ENCODE measurements at regions not wholly inside any gene's neighbourhood (a gene's known extent, or its start where the extent isn't known, plus 50 kb on each side); places are given as distances from the start of the nearest gene placed in this dataset.

- DNase-seq = no peak
- intact Hi-C loops (cut with DNase I) = no loop called here
Measured at GRCh38 chr4:185914583-185915199, 102.7 kb upstream of the SORBS2 start.

GRCh38 chr4:185915271-185915670, 103.3 kb upstream of the SORBS2 start:
- DNase-seq (no peak), ATAC-seq (no peak)
- no peak overlapping the region for H3K4me3 ChIP-seq

More at GRCh38 chr4:185914583-185915199, 102.7 kb upstream of the SORBS2 start:
- no peaks in the 10 kb centered on the region for H3K4me1 ChIP-seq
- no peaks in the 10 kb centered on the region for H3K9me3 ChIP-seq
- no peak overlapping the region for H3K27ac ChIP-seq
- no peak overlapping the region for H3K4me3 ChIP-seq
- ATAC-seq = no peak
- TF ChIP-seq, protein P1, sequence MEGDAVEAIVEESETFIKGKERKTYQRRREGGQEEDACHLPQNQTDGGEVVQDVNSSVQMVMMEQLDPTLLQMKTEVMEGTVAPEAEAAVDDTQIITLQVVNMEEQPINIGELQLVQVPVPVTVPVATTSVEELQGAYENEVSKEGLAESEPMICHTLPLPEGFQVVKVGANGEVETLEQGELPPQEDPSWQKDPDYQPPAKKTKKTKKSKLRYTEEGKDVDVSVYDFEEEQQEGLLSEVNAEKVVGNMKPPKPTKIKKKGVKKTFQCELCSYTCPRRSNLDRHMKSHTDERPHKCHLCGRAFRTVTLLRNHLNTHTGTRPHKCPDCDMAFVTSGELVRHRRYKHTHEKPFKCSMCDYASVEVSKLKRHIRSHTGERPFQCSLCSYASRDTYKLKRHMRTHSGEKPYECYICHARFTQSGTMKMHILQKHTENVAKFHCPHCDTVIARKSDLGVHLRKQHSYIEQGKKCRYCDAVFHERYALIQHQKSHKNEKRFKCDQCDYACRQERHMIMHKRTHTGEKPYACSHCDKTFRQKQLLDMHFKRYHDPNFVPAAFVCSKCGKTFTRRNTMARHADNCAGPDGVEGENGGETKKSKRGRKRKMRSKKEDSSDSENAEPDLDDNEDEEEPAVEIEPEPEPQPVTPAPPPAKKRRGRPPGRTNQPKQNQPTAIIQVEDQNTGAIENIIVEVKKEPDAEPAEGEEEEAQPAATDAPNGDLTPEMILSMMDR (IDR thresholded peaks at IDR 0.05) = no peak
- H3K36me3 ChIP-seq = no peaks in the 10 kb centered on the region
- no peaks in the 10 kb centered on the region for H3K27me3 ChIP-seq

GRCh38 chr4:185915817-185916216, 103.8 kb upstream of the SORBS2 start:
- intact Hi-C loops (cut with DNase I) = no loop called here
- Histone ChIP-seq H3K27ac (no peak overlapping the region), H3K4me3 (no peak overlapping the region), H3K4me1 (no peaks in the 10 kb centered on the region), H3K9me3 (no peaks in the 10 kb centered on the region), H3K36me3 (no peaks in the 10 kb centered on the region), H3K27me3 (no peaks in the 10 kb centered on the region)
- TF ChIP-seq, protein P1 (IDR thresholded peaks at IDR 0.05) = no peak
- no peak for DNase-seq
- ATAC-seq = no peak

More at GRCh38 chr4:185915271-185915670, 103.3 kb upstream of the SORBS2 start:
- Histone ChIP-seq H3K4me1 (no peaks in the 10 kb centered on the region), H3K9me3 (no peaks in the 10 kb centered on the region), H3K27me3 (no peaks in the 10 kb centered on the region), H3K36me3 (no peaks in the 10 kb centered on the region), H3K27ac (no peak overlapping the region)
- intact Hi-C loops (cut with DNase I) = no loop called here
- TF ChIP-seq, protein P1 (IDR thresholded peaks at IDR 0.05) = no peak

DNA sequence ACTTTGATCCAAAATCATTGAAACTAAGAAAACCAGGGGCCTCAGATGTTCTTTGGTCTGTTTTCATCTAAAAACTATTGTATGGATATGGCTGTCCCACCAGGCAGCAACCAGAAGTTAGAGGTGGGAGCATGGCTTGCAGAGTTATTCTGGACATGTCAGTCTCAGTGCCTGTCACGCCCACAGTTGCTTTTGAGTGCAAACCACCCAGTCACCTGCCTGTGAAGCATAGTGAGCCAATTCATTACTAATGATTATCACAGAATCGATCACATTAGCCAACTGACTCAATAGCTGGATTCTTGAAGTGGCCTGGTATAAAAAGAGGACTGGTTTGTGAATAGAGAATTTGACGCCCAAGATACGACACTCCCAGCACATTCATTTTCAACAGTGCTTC, 104.2 kb upstream of the SORBS2 start:
- no peaks in the 10 kb centered on the region for H3K36me3 ChIP-seq
- H3K4me1 ChIP-seq = no peaks in the 10 kb centered on the region
- ATAC-seq = no peak
- no peak overlapping the region for H3K27ac ChIP-seq
- DNase-seq = no peak
- TF ChIP-seq, protein P1 (IDR thresholded peaks at IDR 0.05) = no peak
- H3K27me3 ChIP-seq = no peaks in the 10 kb centered on the region
- no peaks in the 10 kb centered on the region for H3K9me3 ChIP-seq
- H3K4me3 ChIP-seq = no peak overlapping the region
- intact Hi-C loops (cut with DNase I) = no loop called here

DNA sequence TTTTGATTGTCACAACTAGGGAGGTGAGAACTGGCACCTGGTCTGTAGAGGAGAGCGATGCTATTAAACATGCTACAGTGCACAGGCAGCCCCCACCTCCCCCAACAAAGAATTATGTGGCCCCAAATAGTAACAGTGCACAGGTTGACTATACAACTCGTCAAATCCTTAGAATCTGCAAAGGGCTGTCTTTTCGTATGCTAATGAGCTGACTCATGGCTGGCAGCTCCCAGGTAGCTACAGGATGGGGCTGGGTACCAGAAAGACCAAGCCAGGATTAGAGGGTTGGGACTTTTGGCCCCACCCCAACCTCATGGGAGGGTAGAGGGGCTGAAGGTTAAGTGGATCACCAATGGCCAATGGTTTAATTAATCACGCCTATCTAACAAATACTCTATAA, 104.7 kb upstream of the SORBS2 start:
- DNase-seq (no peak), ATAC-seq (no peak)
- H3K4me1 ChIP-seq = no peaks in the 10 kb centered on the region
- H3K36me3 ChIP-seq = no peaks in the 10 kb centered on the region
- H3K9me3 ChIP-seq = no peaks in the 10 kb centered on the region
- H3K27ac ChIP-seq = no peak overlapping the region
- H3K27me3 ChIP-seq = no peaks in the 10 kb centered on the region
- no peak overlapping the region for H3K4me3 ChIP-seq
- intact Hi-C loops (cut with DNase I) = no loop called here
- TF ChIP-seq, protein P1 (IDR thresholded peaks at IDR 0.05) = no peak

DNA sequence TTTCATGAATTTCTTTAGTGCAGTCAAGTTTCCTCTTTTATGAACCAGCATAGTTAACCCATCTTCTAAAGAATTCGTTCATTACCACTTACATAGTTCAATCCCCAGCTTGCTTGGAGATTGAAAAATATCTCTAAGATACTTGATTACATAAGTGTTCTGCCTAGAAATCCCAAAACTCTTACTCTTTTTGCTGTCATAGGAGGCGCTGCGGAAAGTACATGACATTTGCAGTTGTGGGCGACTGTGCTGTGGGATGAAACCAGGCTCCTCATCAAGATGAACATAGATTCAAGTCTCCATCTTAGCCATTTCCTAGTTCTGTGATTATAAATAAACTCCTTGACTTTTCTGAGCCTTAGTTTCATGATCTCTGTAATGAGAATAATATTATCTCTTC, 107.1 kb upstream of the SORBS2 start:
- Histone ChIP-seq H3K9me3 (no peaks in the 10 kb centered on the region), H3K36me3 (no peaks in the 10 kb centered on the region), H3K4me1 (no peaks in the 10 kb centered on the region), H3K27me3 (no peaks in the 10 kb centered on the region), H3K27ac (no peak overlapping the region), H3K4me3 (no peak overlapping the region)
- DNase-seq (no peak), ATAC-seq (no peak)
- TF ChIP-seq, protein P1 (IDR thresholded peaks at IDR 0.05) = no peak
- intact Hi-C loops (cut with DNase I) = no loop called here
